CD4-positive, CD25-positive, alpha-beta regulatory T cell (primary cell): ENCODE measurements at regions not wholly inside any gene's neighbourhood (a gene's known extent, or its start where the extent isn't known, plus 50 kb on each side); places are given as distances from the start of the nearest gene placed in this dataset.
A peak's percentile ranks its signal among the peaks of the same experiment; 100 is the strongest.
"Not testable (repeated sequence)": the region's sequence is repeated elsewhere in the genome, so short reads cannot be mapped to it uniquely, and the experiment has no call there.

Experiments
- ATAC-seq, 2 donors: fragments of 150-1000 bp; cut with Tn5 transposase; one replicate each; pipeline ENCODE4 v1.10.0; 2021; ENCODE audit warnings: low read depth in 2 of 2, moderate number of reproducible peaks in 2 of 2, moderate library complexity in 1 of 2
- DNase-seq, 3 donors: peaks; one replicate each; pipeline versions ENCODE4 v3.0.0 to v3.0.0-alpha.2; 2012 to 2022; ENCODE audit warnings: mixed read lengths in 1 of 3
- H3K27ac ChIP-seq: one replicate; pipeline ENCODE4 v1.7.0; 2013; ENCODE audit warnings: mild to moderate bottlenecking, low read length; ENCODE audit not compliant: insufficient read depth, poor library complexity, severe bottlenecking
- H3K27me3 ChIP-seq: one replicate; pipeline ENCODE4 v1.7.0; 2013; ENCODE audit warnings: low read length; ENCODE audit not compliant: control insufficient read depth, insufficient read depth
- H3K36me3 ChIP-seq: one replicate; pipeline ENCODE4 v1.7.0; 2013; ENCODE audit warnings: mild to moderate bottlenecking, low read length, moderate library complexity; ENCODE audit not compliant: control insufficient read depth, insufficient read depth
- H3K4me1 ChIP-seq: 2 replicates; pipeline ENCODE4 v1.7.0; 2013; ENCODE audit warnings: mild to moderate bottlenecking, low read length; ENCODE audit not compliant: insufficient read depth, control insufficient read depth, poor library complexity, severe bottlenecking
- H3K4me3 ChIP-seq: one replicate; pipeline ENCODE4 v1.7.0; 2013; ENCODE audit warnings: low read depth, mild to moderate bottlenecking, low read length, moderate library complexity
- H3K9me3 ChIP-seq, 2 experiments: 1 replicate in 1 of 2; 2 replicates in 1 of 2; pipeline ENCODE4 v1.7.0; 2013; ENCODE audit warnings: low read length in 2 of 2, mild to moderate bottlenecking in 1 of 2, moderate library complexity in 1 of 2; ENCODE audit not compliant: control insufficient read depth in 2 of 2
- H3K27ac Mint-ChIP-seq, 3 donors: one replicate each; pipeline ENCODE4 v1.8.0; 2020 to 2022; ENCODE audit warnings: mild to moderate bottlenecking in 3 of 3, mixed read lengths in 3 of 3, moderate library complexity in 2 of 3
- H3K27me3 Mint-ChIP-seq: one replicate; pipeline ENCODE4 v1.8.0; 2022; ENCODE audit warnings: mild to moderate bottlenecking, mixed read lengths
- H3K36me3 Mint-ChIP-seq: one replicate; pipeline ENCODE4 v1.8.0; 2020; ENCODE audit warnings: mixed read lengths
- H3K4me1 Mint-ChIP-seq, 4 donors: one replicate each; pipeline ENCODE4 v1.8.0; 2020 to 2022; ENCODE audit warnings: mixed read lengths in 4 of 4, mild to moderate bottlenecking in 1 of 4
- H3K4me3 Mint-ChIP-seq, 4 donors: one replicate each; pipeline ENCODE4 v1.8.0; 2020 to 2022; ENCODE audit warnings: mild to moderate bottlenecking in 4 of 4, mixed read lengths in 4 of 4, moderate library complexity in 3 of 4
- H3K9me3 Mint-ChIP-seq, 7 donors: one replicate each; pipeline ENCODE4 v1.8.0; 2020 to 2022; ENCODE audit warnings: mixed read lengths in 7 of 7, mild to moderate bottlenecking in 3 of 7, moderate library complexity in 2 of 7

DNA sequence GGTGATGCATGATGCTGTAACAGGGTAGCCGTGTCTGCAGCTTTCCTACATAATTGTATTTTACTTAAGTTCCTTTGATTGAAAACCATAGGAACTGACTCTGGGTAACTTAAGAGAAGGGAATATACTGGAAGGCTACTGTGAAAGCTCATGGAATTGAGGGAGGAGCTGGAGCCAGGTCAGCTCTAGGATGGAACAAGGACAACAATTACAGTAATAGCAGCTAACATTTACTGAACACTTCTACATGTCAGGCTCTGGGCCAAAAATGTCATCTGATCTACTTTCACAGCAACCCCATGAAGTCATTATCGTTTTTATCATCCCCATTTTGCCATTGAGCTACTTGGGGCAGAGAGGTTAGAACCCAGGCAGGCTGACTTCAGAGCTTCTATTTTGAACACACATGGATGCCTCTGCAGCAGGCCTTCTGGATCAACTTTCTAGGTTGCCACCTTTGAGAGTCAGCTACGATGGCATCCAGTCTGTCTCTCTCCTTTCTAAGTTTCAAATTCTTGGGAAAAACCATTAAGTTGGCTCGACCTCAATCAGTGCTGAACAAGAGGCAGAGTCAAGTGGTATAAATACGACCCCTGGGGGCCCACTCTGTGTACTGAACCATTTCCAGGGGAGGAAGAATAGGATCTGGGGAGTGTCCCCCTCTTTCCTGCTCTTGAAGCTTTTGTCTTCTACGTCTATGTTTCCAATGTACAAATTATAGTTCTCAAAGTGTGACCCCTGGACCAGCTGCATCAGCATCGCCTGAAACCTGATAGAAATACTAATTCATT, 272.3 kb upstream of the PLPP4 start:
- Histone ChIP-seq H3K27me3 (no peaks in the 10 kb centered on the region), H3K27ac (no peak overlapping the region), H3K36me3 (no peaks in the 10 kb centered on the region), H3K4me1 (no peaks in the 10 kb centered on the region), H3K9me3 (no peaks in the 10 kb centered on the region), H3K4me3 (no peak overlapping the region)
- Mint-ChIP-seq H3K27ac (no peak overlapping the region), H3K9me3 (peaks cover 0 to 6% (median 0%) of the 10 kb centered on the region in 7 donors), H3K27me3 (no peaks in the 10 kb centered on the region), H3K36me3 (no peaks in the 10 kb centered on the region), H3K4me3 (no peak overlapping the region), H3K4me1 (no peaks in the 10 kb centered on the region)
- DNase-seq: no peak
- ATAC-seq: no peak

DNA sequence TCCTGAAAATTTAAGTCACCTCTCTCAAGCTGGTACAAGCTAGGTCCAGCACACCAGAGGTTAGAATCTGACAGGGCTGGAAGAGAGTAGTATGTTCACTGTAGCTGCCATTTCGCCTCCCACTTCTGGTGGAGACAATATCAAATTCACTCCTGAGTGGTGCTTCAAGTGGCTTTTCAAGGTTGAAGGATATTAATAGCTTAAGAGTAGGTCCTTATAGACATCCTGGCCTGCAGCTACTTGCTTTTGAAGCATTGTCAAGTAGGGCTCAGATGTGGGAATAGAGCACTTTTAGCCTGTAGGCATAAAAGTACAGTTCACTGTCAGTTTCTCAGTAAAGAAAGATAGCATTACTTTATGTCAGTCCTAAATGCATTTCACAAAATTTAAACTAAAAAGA, 270.5 kb upstream of the PLPP4 start:
- no peak for DNase-seq
- no peaks in the 10 kb centered on the region for H3K4me1 ChIP-seq
- no peak for ATAC-seq
- no peaks in the 10 kb centered on the region for H3K27me3 ChIP-seq
- no peaks in the 10 kb centered on the region for H3K36me3 Mint-ChIP-seq
- H3K36me3 ChIP-seq: no peaks in the 10 kb centered on the region
- H3K27ac Mint-ChIP-seq: no peak overlapping the region
- no peak overlapping the region for H3K4me3 Mint-ChIP-seq
- no peaks in the 10 kb centered on the region for H3K27me3 Mint-ChIP-seq
- H3K27ac ChIP-seq: no peak overlapping the region
- H3K9me3 ChIP-seq: no peaks in the 10 kb centered on the region
- peaks cover 0 to 6% (median 0%) of the 10 kb centered on the region in 7 donors for H3K9me3 Mint-ChIP-seq
- no peak overlapping the region for H3K4me3 ChIP-seq
- no peaks in the 10 kb centered on the region for H3K4me1 Mint-ChIP-seq

DNA sequence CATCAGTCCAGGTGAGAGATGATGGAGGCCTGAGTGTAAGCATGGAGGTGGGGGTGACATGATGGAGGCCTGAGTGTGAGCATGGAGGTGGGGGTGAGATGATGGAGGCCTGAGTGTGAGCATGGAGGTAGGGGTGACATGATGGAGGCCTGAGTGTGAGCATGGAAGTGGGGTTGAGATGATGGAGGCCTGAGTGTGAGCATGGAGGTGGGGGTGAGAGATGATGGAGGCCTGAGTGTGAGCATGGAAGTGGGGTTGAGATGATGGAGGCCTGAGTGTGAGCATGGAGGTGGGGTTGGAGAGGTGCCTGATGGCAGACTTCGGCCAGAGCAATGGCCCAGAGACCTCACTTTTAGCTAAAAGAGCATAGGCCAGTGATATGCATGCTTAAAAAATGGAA, 269.9 kb upstream of the PLPP4 start:
- DNase-seq, H3K36me3 Mint-ChIP-seq, H3K4me3 ChIP-seq, H3K36me3 ChIP-seq, H3K4me3 Mint-ChIP-seq, H3K27me3 Mint-ChIP-seq, H3K27ac ChIP-seq, H3K4me1 ChIP-seq, ATAC-seq, H3K9me3 Mint-ChIP-seq, H3K4me1 Mint-ChIP-seq, H3K27me3 ChIP-seq, H3K27ac Mint-ChIP-seq, H3K9me3 ChIP-seq: not testable (repeated sequence)

DNA sequence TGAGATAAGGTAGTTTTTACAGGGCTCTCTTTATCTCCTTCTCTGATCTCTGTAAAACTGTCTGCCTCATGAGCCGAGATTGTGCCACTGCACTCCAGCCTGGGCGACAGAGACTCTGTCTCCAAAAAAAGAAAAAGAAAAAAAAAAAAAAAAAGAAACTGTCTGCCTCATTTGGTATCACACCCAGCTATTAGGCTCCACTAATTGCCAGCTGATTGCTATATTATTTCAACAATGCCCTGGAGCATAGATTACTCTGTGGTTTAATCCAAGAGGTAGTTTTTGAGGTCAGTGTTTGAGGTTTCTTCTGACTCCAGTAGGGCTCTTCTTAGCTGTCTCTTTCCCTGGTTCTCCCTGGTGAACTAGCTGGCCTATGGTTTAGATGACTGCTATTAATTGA, 268.1 kb upstream of the PLPP4 start:
- H3K36me3 ChIP-seq: no peaks in the 10 kb centered on the region
- no peak overlapping the region for H3K4me3 Mint-ChIP-seq
- ATAC-seq (no peak), DNase-seq (no peak)
- no peaks in the 10 kb centered on the region for H3K9me3 ChIP-seq
- H3K27ac ChIP-seq: no peak overlapping the region
- no peak overlapping the region for H3K4me3 ChIP-seq
- peaks cover 0 to 6% (median 0%) of the 10 kb centered on the region in 7 donors for H3K9me3 Mint-ChIP-seq
- no peaks in the 10 kb centered on the region for H3K36me3 Mint-ChIP-seq
- no peak overlapping the region for H3K27ac Mint-ChIP-seq
- no peaks in the 10 kb centered on the region for H3K27me3 ChIP-seq
- H3K4me1 Mint-ChIP-seq: no peaks in the 10 kb centered on the region
- no peaks in the 10 kb centered on the region for H3K27me3 Mint-ChIP-seq
- H3K4me1 ChIP-seq: no peaks in the 10 kb centered on the region

DNA sequence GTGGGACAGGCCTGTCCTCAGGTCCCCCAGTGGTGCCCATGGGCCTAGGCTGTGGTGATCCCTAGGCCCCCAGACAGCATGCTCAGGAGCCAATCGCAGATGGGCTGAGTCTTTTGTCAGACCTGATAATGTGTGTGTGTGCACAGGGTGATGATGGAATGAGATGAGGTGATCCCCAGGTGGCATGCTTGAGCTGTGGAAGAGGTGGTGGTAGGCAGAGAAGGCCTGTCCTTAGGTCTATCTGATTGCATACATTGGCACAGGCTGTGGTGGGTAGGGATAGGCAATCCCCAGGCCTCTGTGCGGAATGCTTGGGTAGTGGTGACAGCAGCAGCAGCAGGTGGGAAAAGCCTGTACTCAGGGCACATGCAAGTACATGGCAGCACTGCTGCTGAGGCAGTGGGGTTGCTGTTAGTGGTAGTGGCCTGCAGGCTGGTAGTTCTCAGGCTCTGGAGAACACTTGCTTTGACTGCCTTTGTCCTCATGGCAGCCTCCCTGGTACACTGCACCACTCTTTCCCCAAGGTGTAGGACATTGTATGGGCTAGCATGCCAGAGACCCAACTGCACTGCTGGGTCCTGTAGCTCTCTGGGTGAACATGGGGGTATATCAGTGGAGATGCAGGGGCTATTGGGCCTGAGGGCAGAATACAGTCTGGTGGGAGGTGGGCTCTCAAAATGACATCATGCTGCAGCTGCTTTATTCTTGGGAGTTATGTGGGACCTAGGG, 260.9 kb upstream of the PLPP4 start:
- peaks cover 0 to 2% (median 0%) of the 10 kb centered on the region in 7 donors for H3K9me3 Mint-ChIP-seq
- no peaks in the 10 kb centered on the region for H3K4me1 ChIP-seq
- H3K27ac ChIP-seq: no peak overlapping the region
- no peaks in the 10 kb centered on the region for H3K9me3 ChIP-seq
- H3K4me1 Mint-ChIP-seq: no peaks in the 10 kb centered on the region
- H3K36me3 ChIP-seq: no peaks in the 10 kb centered on the region
- DNase-seq (no peak), ATAC-seq (no peak)
- no peak overlapping the region for H3K4me3 Mint-ChIP-seq
- H3K27me3 Mint-ChIP-seq: no peaks in the 10 kb centered on the region
- no peak overlapping the region for H3K27ac Mint-ChIP-seq
- H3K36me3 Mint-ChIP-seq: no peaks in the 10 kb centered on the region
- no peaks in the 10 kb centered on the region for H3K27me3 ChIP-seq
- H3K4me3 ChIP-seq: no peak overlapping the region

DNA sequence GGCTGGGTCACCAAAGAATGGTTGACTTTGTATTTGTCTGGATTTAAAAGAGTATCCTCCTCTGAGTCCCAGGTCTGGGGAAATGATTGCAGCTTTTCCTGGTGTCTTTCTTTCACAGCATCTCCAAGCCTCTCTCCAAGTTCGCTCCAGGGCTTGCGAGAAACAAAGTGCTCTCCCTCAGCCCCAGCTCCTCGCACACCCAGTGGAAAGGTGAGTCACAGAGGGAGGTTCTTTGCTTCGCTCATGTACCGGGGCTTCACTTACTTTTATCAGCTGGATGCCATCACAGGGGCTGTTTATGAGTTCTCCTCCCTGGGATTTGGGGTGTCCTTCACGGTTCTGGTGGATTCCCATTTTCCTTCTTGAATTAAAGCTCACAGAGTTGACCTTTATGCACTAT, 252.2 kb upstream of the PLPP4 start:
- no peak overlapping the region for H3K27ac ChIP-seq
- H3K9me3 ChIP-seq: no peaks in the 10 kb centered on the region
- Mint-ChIP-seq H3K9me3 (peaks cover 0 to 1% (median 0%) of the 10 kb centered on the region in 7 donors), H3K4me1 (no peaks in the 10 kb centered on the region), H3K4me3 (peak overlapping the region in 1 of 4 donors; percentile 44), H3K36me3 (no peaks in the 10 kb centered on the region), H3K27me3 (peaks cover 10% of the 10 kb centered on the region), H3K27ac (no peak overlapping the region)
- DNase-seq (no peak), ATAC-seq (no peak)
- H3K4me1 ChIP-seq: no peaks in the 10 kb centered on the region
- H3K36me3 ChIP-seq: no peaks in the 10 kb centered on the region
- no peak overlapping the region for H3K4me3 ChIP-seq
- no peaks in the 10 kb centered on the region for H3K27me3 ChIP-seq

DNA sequence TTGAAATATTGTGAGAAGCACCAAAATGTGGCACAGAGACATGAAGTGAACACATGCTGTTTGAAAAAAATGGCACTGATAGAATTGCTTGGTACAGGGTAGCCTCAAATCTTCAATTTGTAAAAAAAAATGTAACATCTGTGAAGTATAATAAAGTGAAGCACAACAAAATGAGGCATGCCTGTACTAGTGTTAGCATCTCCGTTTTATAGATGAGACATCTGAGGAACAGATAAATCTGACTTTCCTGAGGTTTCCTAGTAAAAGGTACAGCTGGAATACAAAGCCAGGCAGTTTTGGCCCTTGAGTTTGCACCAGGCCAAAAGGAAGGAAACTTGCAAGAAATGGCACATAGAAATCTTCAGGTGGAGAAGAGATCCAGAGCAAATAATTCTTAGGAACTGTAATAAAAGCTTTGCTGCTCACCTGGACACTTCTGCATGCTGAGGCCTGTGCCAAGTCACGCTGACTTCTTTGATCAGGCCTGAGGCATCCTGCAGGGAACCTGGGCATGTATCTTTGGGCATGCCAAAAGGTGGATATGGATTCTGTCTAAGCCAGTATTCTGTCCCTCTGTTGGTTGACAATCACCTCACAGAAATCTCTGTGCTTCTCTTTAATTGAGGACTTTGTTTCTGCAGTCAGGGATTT, 251.5 kb upstream of the PLPP4 start:
- no peaks in the 10 kb centered on the region for H3K4me1 ChIP-seq
- no peaks in the 10 kb centered on the region for H3K27me3 ChIP-seq
- no peaks in the 10 kb centered on the region for H3K36me3 ChIP-seq
- Mint-ChIP-seq H3K27ac (no peak overlapping the region), H3K36me3 (no peaks in the 10 kb centered on the region), H3K27me3 (peaks cover 10% of the 10 kb centered on the region), H3K9me3 (peaks cover 0 to 1% (median 0%) of the 10 kb centered on the region in 7 donors), H3K4me3 (no peak overlapping the region), H3K4me1 (no peaks in the 10 kb centered on the region)
- no peak overlapping the region for H3K4me3 ChIP-seq
- no peak overlapping the region for H3K27ac ChIP-seq
- ATAC-seq (no peak), DNase-seq (no peak)
- H3K9me3 ChIP-seq: no peaks in the 10 kb centered on the region
